ENCODE measurements at regions not wholly inside any gene's neighbourhood (a gene's known extent, or its start where the extent isn't known, plus 50 kb on each side); places are given as distances from the start of the nearest gene placed in this dataset.

DNA sequence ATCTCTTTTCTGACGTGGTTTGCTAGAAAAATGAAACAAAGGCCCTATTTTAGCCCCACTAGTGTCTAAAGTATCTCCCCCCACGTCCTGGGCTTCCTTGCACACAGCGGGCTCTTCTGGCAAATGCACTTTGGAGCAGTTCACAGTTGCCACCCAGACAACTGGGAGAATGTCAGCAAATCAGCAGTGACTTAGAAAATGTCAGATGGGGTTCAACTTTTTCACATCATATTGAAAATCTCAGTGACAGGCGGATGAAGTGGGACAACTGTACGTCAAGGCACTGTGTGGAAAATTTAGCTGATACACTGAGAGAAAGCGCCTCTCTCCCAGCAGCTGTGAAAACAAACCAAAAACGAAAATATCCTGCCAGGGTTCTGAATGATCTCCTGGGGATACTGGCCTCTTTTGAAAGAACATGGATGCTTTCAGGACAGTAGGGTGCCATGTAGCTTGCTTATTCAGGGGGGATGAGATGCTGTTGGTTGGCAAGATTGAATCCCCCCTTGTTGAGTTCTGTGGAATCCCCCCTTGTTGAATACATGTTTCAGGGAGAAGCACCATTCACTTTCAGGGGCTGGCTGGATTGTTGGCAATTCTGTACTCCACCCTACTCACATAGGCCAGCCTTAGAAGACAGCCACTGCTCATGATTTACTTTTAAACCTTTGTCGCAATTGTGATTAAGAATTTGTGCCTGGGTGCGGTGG is 372.8 kb upstream of the CELF2 start:
- DNase-seq (no peak), ATAC-seq (no peak)
- intact Hi-C loops (cut with DNase I, micrococcal nuclease), result no loop called here
- Histone ChIP-seq H3K36me3 (ENCODE audit: low read depth) (no peaks in the 10 kb centered on the region), H3K4me1 (ENCODE audit: low read depth) (no peaks in the 10 kb centered on the region), H3K9me3 (no peaks in the 10 kb centered on the region), H3K4me3 (no peak overlapping the region)
- TF ChIP-seq, protein P1, sequence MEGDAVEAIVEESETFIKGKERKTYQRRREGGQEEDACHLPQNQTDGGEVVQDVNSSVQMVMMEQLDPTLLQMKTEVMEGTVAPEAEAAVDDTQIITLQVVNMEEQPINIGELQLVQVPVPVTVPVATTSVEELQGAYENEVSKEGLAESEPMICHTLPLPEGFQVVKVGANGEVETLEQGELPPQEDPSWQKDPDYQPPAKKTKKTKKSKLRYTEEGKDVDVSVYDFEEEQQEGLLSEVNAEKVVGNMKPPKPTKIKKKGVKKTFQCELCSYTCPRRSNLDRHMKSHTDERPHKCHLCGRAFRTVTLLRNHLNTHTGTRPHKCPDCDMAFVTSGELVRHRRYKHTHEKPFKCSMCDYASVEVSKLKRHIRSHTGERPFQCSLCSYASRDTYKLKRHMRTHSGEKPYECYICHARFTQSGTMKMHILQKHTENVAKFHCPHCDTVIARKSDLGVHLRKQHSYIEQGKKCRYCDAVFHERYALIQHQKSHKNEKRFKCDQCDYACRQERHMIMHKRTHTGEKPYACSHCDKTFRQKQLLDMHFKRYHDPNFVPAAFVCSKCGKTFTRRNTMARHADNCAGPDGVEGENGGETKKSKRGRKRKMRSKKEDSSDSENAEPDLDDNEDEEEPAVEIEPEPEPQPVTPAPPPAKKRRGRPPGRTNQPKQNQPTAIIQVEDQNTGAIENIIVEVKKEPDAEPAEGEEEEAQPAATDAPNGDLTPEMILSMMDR (IDR thresholded peaks at IDR 0.05), result no peak

DNA sequence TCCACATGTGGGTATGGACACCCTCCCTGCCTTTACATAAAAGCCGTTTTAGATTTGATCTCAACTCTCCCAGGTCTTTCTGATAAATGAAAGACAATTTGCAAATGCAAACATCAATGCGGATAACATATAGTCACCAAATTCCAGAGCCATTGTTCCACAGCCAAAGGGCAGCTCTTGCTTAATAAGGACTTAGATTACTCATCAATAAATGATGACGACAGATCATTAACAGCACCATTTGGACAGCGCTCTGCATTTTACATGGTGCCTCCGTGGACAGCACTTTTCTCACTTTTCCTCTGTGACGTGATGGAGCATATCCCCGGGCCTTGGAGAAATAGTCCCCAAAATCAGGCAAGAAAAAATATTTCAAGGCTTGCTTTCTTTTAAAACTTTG is 370.3 kb upstream of the CELF2 start:
- DNase-seq, result no peak
- ATAC-seq, result no peak
- H3K4me3 ChIP-seq, result no peak overlapping the region

DNA sequence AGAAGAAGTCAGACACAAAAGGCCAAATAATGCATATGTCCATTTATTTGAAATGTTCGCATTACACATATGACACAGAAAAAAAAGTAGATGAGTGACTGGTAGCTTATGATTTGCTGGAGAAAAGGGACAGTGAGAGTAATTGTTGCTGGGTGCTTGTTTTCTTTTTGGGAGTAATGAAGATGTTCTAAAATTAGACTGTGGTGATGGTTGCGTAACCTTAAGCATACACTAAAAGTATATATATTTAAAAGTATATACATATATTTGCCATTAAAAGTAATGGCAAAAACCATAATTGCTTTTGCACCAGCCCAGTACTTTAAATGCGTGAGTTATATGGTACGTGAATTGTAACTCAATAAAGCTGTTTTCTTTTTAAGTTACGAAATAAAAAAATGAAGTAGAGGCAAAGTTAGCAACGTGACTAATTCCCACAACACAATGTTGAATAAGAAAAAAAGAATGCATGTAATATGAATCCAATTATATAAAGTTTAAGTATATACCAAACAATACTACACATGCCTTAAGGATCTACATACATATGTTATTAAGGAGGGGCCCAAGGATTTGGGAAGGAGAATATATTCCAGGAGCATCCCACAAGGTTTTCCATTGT is 360.4 kb upstream of the CELF2 start:
- intact Hi-C loops (cut with DNase I, micrococcal nuclease), result no loop called here
- DNase-seq, result no peak
- H3K4me1 ChIP-seq (ENCODE audit: low read depth), result no peaks in the 10 kb centered on the region
- ATAC-seq, result no peak
- no peaks in the 10 kb centered on the region for H3K9me3 ChIP-seq
- no peak overlapping the region for H3K4me3 ChIP-seq
- H3K36me3 ChIP-seq (ENCODE audit: low read depth), result no peaks in the 10 kb centered on the region
- TF ChIP-seq, protein P1 (IDR thresholded peaks at IDR 0.05), result no peak

More for the DNA sequence above, 370.3 kb upstream of the CELF2 start:
- H3K36me3 ChIP-seq (ENCODE audit: low read depth), result no peaks in the 10 kb centered on the region
- intact Hi-C loops (cut with DNase I, micrococcal nuclease), result no loop called here
- H3K4me1 ChIP-seq (ENCODE audit: low read depth), result no peaks in the 10 kb centered on the region
- no peaks in the 10 kb centered on the region for H3K9me3 ChIP-seq
- TF ChIP-seq, protein P1 (IDR thresholded peaks at IDR 0.05), result no peak

DNA sequence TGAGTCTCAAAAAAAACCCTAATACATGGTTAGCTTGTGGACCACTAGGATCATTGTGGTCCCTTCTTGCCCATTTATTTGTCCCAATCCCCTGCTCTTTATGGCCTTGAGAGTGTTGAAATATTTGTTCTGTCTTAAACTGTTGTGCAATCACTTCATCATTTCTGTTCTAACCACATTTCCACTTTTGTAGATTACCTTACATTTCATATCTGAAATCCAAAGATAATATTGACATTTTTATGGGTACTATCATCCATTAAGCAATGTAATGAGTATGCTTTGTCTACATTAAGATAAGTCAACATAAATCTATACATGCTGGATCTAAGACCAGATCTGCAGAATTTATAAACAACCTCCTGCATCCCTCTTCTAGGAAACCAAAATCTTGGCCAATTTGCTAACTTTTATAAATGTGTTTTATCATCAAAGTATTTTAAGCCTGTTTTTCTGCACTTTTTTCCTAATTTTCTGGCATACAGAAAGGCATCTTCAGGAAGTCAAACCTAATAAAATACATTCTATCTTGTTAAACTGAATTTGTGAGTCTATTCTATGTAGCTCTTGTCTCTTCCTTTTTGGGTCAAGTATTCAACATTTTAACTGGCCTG is 359.4 kb upstream of the CELF2 start:
- H3K36me3 ChIP-seq (ENCODE audit: low read depth), result no peaks in the 10 kb centered on the region
- intact Hi-C loops (cut with DNase I, micrococcal nuclease), result no loop called here
- H3K4me3 ChIP-seq, result no peak overlapping the region
- no peak for ATAC-seq
- TF ChIP-seq, protein P1 (IDR thresholded peaks at IDR 0.05), result no peak
- no peaks in the 10 kb centered on the region for H3K9me3 ChIP-seq
- H3K4me1 ChIP-seq (ENCODE audit: low read depth), result no peaks in the 10 kb centered on the region
- DNase-seq, result no peak

DNA sequence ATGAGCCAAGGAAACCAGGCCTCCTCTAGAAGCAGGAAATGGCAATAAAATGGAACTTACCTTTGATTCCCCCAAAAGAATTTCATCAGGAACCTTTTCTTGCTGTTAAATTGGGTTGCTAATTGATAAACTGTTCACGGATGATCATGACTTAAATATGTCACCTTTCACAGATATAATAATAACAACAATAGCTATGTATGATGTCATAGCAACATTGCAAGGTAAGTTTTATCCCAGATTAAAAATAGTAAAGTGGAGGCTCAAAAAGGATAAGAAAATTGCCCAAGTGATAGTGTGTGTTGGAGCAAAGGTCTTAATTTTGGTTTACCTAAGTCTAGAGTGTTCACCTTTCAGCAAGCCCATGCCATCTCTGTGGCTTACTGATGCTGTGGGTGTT is 357.6 kb upstream of the CELF2 start:
- Histone ChIP-seq H3K9me3 (no peaks in the 10 kb centered on the region), H3K36me3 (ENCODE audit: low read depth) (no peaks in the 10 kb centered on the region), H3K4me1 (ENCODE audit: low read depth) (no peaks in the 10 kb centered on the region), H3K4me3 (no peak overlapping the region)
- DNase-seq (no peak), ATAC-seq (no peak)
- intact Hi-C loops (cut with DNase I, micrococcal nuclease), result no loop called here
- TF ChIP-seq, protein P1 (IDR thresholded peaks at IDR 0.05), result no peak

All from mucosa of descending colon (tissue), 3 donors.